ENCODE measurements at regions not wholly inside any gene's neighbourhood (a gene's known extent, or its start where the extent isn't known, plus 50 kb on each side); places are given as distances from the start of the nearest gene placed in this dataset.
"Not testable (repeated sequence)": the region's sequence is repeated elsewhere in the genome, so short reads cannot be mapped to it uniquely, and the experiment has no call there.

- Histone ChIP-seq H2AFZ (ENCODE audit: low read length) (no peak overlapping the region), H3K9ac (ENCODE audit: low read length) (no peak overlapping the region), H3K79me2 (ENCODE audit: low read length) (no peaks in the 10 kb centered on the region), H3K27ac (ENCODE audit: low read length) (no peak overlapping the region), H3K27me3 (ENCODE audit: low read length) (no peaks in the 10 kb centered on the region), H3K9me2 (replicated peaks; ENCODE audit: insufficient read depth, low read length) (0 out of 2 replicates have a peak, but pooled peaks cover 3% of the 10 kb centered on the region), H3K4me2 (ENCODE audit: low read depth, low read length, poor library complexity, severe bottlenecking) (no peak overlapping the region), H3K4me1 (ENCODE audit: low read length) (no peaks in the 10 kb centered on the region), H3K36me3 (ENCODE audit: insufficient read depth, low read length) (no peaks in the 10 kb centered on the region), H3K4me3 (ENCODE audit: low read length) (no peak overlapping the region), H3K9me3 (ENCODE audit: low read length) (no peaks in the 10 kb centered on the region), H4K20me1 (ENCODE audit: insufficient read depth, low read depth, low read length) (no peaks in the 10 kb centered on the region)
- DNase-seq: no peak
Observed at GRCh38 chr3:74387111-74387735, 227.2 kb downstream of the CNTN3 start.

- no peaks in the 10 kb centered on the region for H3K36me3 ChIP-seq (ENCODE audit: insufficient read depth, low read length)
- no peak overlapping the region for H2AFZ ChIP-seq (ENCODE audit: low read length)
- H3K27ac ChIP-seq (ENCODE audit: low read length): no peak overlapping the region
- no peak for DNase-seq
- no peak overlapping the region for H3K9ac ChIP-seq (ENCODE audit: low read length)
- no peaks in the 10 kb centered on the region for H3K4me1 ChIP-seq (ENCODE audit: low read length)
- H3K9me2 ChIP-seq (replicated peaks; ENCODE audit: insufficient read depth, low read length): 0 out of 2 replicates have a peak, but pooled peaks cover 2% of the 10 kb centered on the region
- H3K27me3 ChIP-seq (ENCODE audit: low read length): no peaks in the 10 kb centered on the region
- H3K79me2 ChIP-seq (ENCODE audit: low read length): no peaks in the 10 kb centered on the region
- no peak overlapping the region for H3K4me2 ChIP-seq (ENCODE audit: low read depth, low read length, poor library complexity, severe bottlenecking)
- no peaks in the 10 kb centered on the region for H4K20me1 ChIP-seq (ENCODE audit: insufficient read depth, low read depth, low read length)
- no peak overlapping the region for H3K4me3 ChIP-seq (ENCODE audit: low read length)
- no peaks in the 10 kb centered on the region for H3K9me3 ChIP-seq (ENCODE audit: low read length)
Observed at GRCh38 chr3:74384159-74384558, 230.3 kb downstream of the CNTN3 start.

- Histone ChIP-seq H2AFZ (ENCODE audit: low read length) (no peak overlapping the region), H3K4me2 (ENCODE audit: low read depth, low read length, poor library complexity, severe bottlenecking) (no peak overlapping the region), H3K4me1 (ENCODE audit: low read length) (no peaks in the 10 kb centered on the region), H3K27me3 (ENCODE audit: low read length) (no peaks in the 10 kb centered on the region), H3K9me3 (ENCODE audit: low read length) (no peaks in the 10 kb centered on the region), H3K36me3 (ENCODE audit: insufficient read depth, low read length) (no peaks in the 10 kb centered on the region), H4K20me1 (ENCODE audit: insufficient read depth, low read depth, low read length) (no peaks in the 10 kb centered on the region), H3K9ac (ENCODE audit: low read length) (no peak overlapping the region), H3K9me2 (replicated peaks; ENCODE audit: insufficient read depth, low read length) (no peaks in the 10 kb centered on the region), H3K4me3 (ENCODE audit: low read length) (no peak overlapping the region), H3K79me2 (ENCODE audit: low read length) (no peaks in the 10 kb centered on the region), H3K27ac (ENCODE audit: low read length) (no peak overlapping the region)
- no peak for DNase-seq
Observed at GRCh38 chr3:74377669-74378068, 236.8 kb downstream of the CNTN3 start.

GRCh38 chr3:74376323-74376722 is 238.1 kb downstream of the CNTN3 start:
- H3K36me3 ChIP-seq (ENCODE audit: insufficient read depth, low read length); H3K4me1 ChIP-seq (ENCODE audit: low read length); H3K9me3 ChIP-seq (ENCODE audit: low read length); H3K4me3 ChIP-seq (ENCODE audit: low read length); H3K27ac ChIP-seq (ENCODE audit: low read length); DNase-seq; H3K9me2 ChIP-seq (replicated peaks; ENCODE audit: insufficient read depth, low read length); H4K20me1 ChIP-seq (ENCODE audit: insufficient read depth, low read depth, low read length); H2AFZ ChIP-seq (ENCODE audit: low read length); H3K79me2 ChIP-seq (ENCODE audit: low read length); H3K4me2 ChIP-seq (ENCODE audit: low read depth, low read length, poor library complexity, severe bottlenecking); H3K27me3 ChIP-seq (ENCODE audit: low read length); H3K9ac ChIP-seq (ENCODE audit: low read length): not testable (repeated sequence)

GRCh38 chr3:74375653-74376052 is 238.8 kb downstream of the CNTN3 start:
- H3K4me1 ChIP-seq (ENCODE audit: low read length): no peaks in the 10 kb centered on the region
- H2AFZ ChIP-seq (ENCODE audit: low read length): no peak overlapping the region
- no peaks in the 10 kb centered on the region for H3K9me3 ChIP-seq (ENCODE audit: low read length)
- H3K4me2 ChIP-seq (ENCODE audit: low read depth, low read length, poor library complexity, severe bottlenecking): no peak overlapping the region
- H3K27me3 ChIP-seq (ENCODE audit: low read length): no peaks in the 10 kb centered on the region
- H3K27ac ChIP-seq (ENCODE audit: low read length): no peak overlapping the region
- no peaks in the 10 kb centered on the region for H3K9me2 ChIP-seq (replicated peaks; ENCODE audit: insufficient read depth, low read length)
- H3K79me2 ChIP-seq (ENCODE audit: low read length): no peaks in the 10 kb centered on the region
- H3K9ac ChIP-seq (ENCODE audit: low read length): no peak overlapping the region
- H4K20me1 ChIP-seq (ENCODE audit: insufficient read depth, low read depth, low read length): no peaks in the 10 kb centered on the region
- no peak for DNase-seq
- H3K36me3 ChIP-seq (ENCODE audit: insufficient read depth, low read length): no peaks in the 10 kb centered on the region
- no peak overlapping the region for H3K4me3 ChIP-seq (ENCODE audit: low read length)

- Histone ChIP-seq H3K4me1 (ENCODE audit: low read length) (no peaks in the 10 kb centered on the region), H3K79me2 (ENCODE audit: low read length) (no peaks in the 10 kb centered on the region), H3K27me3 (ENCODE audit: low read length) (no peaks in the 10 kb centered on the region), H3K9me3 (ENCODE audit: low read length) (no peaks in the 10 kb centered on the region), H3K4me3 (ENCODE audit: low read length) (no peak overlapping the region), H3K27ac (ENCODE audit: low read length) (no peak overlapping the region), H4K20me1 (ENCODE audit: insufficient read depth, low read depth, low read length) (no peaks in the 10 kb centered on the region), H3K4me2 (ENCODE audit: low read depth, low read length, poor library complexity, severe bottlenecking) (no peak overlapping the region), H2AFZ (ENCODE audit: low read length) (no peak overlapping the region), H3K9me2 (replicated peaks; ENCODE audit: insufficient read depth, low read length) (no peaks in the 10 kb centered on the region), H3K9ac (ENCODE audit: low read length) (no peak overlapping the region), H3K36me3 (ENCODE audit: insufficient read depth, low read length) (no peaks in the 10 kb centered on the region)
- DNase-seq: no peak
Observed at GRCh38 chr3:74372743-74373142, 241.7 kb downstream of the CNTN3 start.

- Histone ChIP-seq H3K4me2 (ENCODE audit: low read depth, low read length, poor library complexity, severe bottlenecking) (no peak overlapping the region), H3K79me2 (ENCODE audit: low read length) (no peaks in the 10 kb centered on the region), H2AFZ (ENCODE audit: low read length) (no peak overlapping the region), H3K4me3 (ENCODE audit: low read length) (no peak overlapping the region), H3K9me3 (ENCODE audit: low read length) (no peaks in the 10 kb centered on the region), H3K9ac (ENCODE audit: low read length) (no peak overlapping the region), H3K27ac (ENCODE audit: low read length) (no peak overlapping the region), H3K36me3 (ENCODE audit: insufficient read depth, low read length) (no peaks in the 10 kb centered on the region), H3K27me3 (ENCODE audit: low read length) (no peaks in the 10 kb centered on the region), H3K9me2 (replicated peaks; ENCODE audit: insufficient read depth, low read length) (no peaks in the 10 kb centered on the region), H4K20me1 (ENCODE audit: insufficient read depth, low read depth, low read length) (no peaks in the 10 kb centered on the region), H3K4me1 (ENCODE audit: low read length) (no peaks in the 10 kb centered on the region)
- no peak for DNase-seq
Observed at GRCh38 chr3:74370342-74370741, 244.1 kb downstream of the CNTN3 start.

- no peaks in the 10 kb centered on the region for H3K4me1 ChIP-seq (ENCODE audit: low read length)
- no peaks in the 10 kb centered on the region for H3K36me3 ChIP-seq (ENCODE audit: insufficient read depth, low read length)
- no peak overlapping the region for H3K4me2 ChIP-seq (ENCODE audit: low read depth, low read length, poor library complexity, severe bottlenecking)
- no peak overlapping the region for H3K9ac ChIP-seq (ENCODE audit: low read length)
- H4K20me1 ChIP-seq (ENCODE audit: insufficient read depth, low read depth, low read length): no peaks in the 10 kb centered on the region
- H3K27ac ChIP-seq (ENCODE audit: low read length): no peak overlapping the region
- DNase-seq: no peak
- H2AFZ ChIP-seq (ENCODE audit: low read length): no peak overlapping the region
- H3K79me2 ChIP-seq (ENCODE audit: low read length): no peaks in the 10 kb centered on the region
- no peaks in the 10 kb centered on the region for H3K9me3 ChIP-seq (ENCODE audit: low read length)
- H3K9me2 ChIP-seq (replicated peaks; ENCODE audit: insufficient read depth, low read length): no peaks in the 10 kb centered on the region
- no peaks in the 10 kb centered on the region for H3K27me3 ChIP-seq (ENCODE audit: low read length)
- no peak overlapping the region for H3K4me3 ChIP-seq (ENCODE audit: low read length)
Observed at GRCh38 chr3:74366331-74366730, 248.1 kb downstream of the CNTN3 start.

GRCh38 chr3:74363346-74363745 is 251.1 kb downstream of the CNTN3 start:
- Histone ChIP-seq H3K4me3 (ENCODE audit: low read length) (no peak overlapping the region), H2AFZ (ENCODE audit: low read length) (no peak overlapping the region), H4K20me1 (ENCODE audit: insufficient read depth, low read depth, low read length) (no peaks in the 10 kb centered on the region), H3K27me3 (ENCODE audit: low read length) (no peaks in the 10 kb centered on the region), H3K9me2 (replicated peaks; ENCODE audit: insufficient read depth, low read length) (no peaks in the 10 kb centered on the region), H3K79me2 (ENCODE audit: low read length) (no peaks in the 10 kb centered on the region), H3K9ac (ENCODE audit: low read length) (no peak overlapping the region), H3K27ac (ENCODE audit: low read length) (no peak overlapping the region), H3K36me3 (ENCODE audit: insufficient read depth, low read length) (no peaks in the 10 kb centered on the region), H3K4me2 (ENCODE audit: low read depth, low read length, poor library complexity, severe bottlenecking) (no peak overlapping the region), H3K9me3 (ENCODE audit: low read length) (no peaks in the 10 kb centered on the region), H3K4me1 (ENCODE audit: low read length) (no peaks in the 10 kb centered on the region)
- no peak for DNase-seq
